ENCODE measurements at regions not wholly inside any gene's neighbourhood (a gene's known extent, or its start where the extent isn't known, plus 50 kb on each side); places are given as distances from the start of the nearest gene placed in this dataset.

GRCh38 chr14:84792722-84793410 is 737.1 kb upstream of the FLRT2 start:
- TF ChIP-seq CTCF (IDR thresholded peaks at IDR 0.05) (no peak), POLR2AphosphoS5 (IDR thresholded peaks at IDR 0.05) (no peak), POLR2A (IDR thresholded peaks at IDR 0.05) (no peak)

Measured in sigmoid colon (tissue), 4 donors.